Suprapubic skin (tissue), 4 donors: ENCODE measurements at regions not wholly inside any gene's neighbourhood (a gene's known extent, or its start where the extent isn't known, plus 50 kb on each side); places are given as distances from the start of the nearest gene placed in this dataset.

Source experiments
- EP300 ChIP-seq: sonication (generic); formaldehyde crosslinking; IDR thresholded peaks from one replicate; pipeline ENCODE4 v1.6.1; 2017; ENCODE audit warnings: antibody characterized with exemption
- POLR2A ChIP-seq, 2 donors: fragments of 450-650 bp; IDR thresholded peaks; one replicate each; pipeline ENCODE4 v1.6.1; 2017; ENCODE audit warnings: antibody characterized with exemption in 2 of 2, mild to moderate bottlenecking in 2 of 2, moderate library complexity in 2 of 2
- POLR2AphosphoS5 ChIP-seq, 3 donors: sonication (generic); formaldehyde crosslinking; IDR thresholded peaks; one replicate each; pipeline ENCODE4 v1.6.1; 2017; ENCODE audit warnings: antibody characterized with exemption in 3 of 3
- TF ChIP-seq, protein P1 (sequence below), 2 donors: fragments of 200-600 bp in 1 of 2; fragments of 450-650 bp in 1 of 2; sonication (generic) in 1 of 2; IDR thresholded peaks; one replicate each; pipeline ENCODE4 v1.5.1; 2016 to 2019; ENCODE audit warnings: antibody characterized with exemption in 2 of 2, mild to moderate bottlenecking in 1 of 2, moderate library complexity in 1 of 2

DNA sequence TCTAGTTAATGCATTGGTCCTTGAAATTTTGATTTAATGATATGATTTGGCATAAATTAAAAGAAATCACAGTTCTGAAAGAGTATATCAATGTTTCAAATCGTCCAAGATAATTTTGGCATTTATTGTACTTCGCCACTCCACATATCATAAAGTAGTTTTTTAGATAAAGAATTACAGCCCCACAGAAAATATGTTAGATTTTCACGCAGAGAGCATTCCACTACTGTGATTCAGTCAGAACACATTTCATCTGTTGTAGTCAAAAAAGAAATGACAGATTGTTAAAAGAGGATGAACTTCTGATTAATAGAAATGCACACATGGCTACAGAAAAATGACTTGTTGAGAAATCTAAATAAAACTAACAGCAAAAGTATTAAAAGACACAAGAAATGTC is 1063.5 kb upstream of the LRRN3 start:
- TF ChIP-seq, protein P1, sequence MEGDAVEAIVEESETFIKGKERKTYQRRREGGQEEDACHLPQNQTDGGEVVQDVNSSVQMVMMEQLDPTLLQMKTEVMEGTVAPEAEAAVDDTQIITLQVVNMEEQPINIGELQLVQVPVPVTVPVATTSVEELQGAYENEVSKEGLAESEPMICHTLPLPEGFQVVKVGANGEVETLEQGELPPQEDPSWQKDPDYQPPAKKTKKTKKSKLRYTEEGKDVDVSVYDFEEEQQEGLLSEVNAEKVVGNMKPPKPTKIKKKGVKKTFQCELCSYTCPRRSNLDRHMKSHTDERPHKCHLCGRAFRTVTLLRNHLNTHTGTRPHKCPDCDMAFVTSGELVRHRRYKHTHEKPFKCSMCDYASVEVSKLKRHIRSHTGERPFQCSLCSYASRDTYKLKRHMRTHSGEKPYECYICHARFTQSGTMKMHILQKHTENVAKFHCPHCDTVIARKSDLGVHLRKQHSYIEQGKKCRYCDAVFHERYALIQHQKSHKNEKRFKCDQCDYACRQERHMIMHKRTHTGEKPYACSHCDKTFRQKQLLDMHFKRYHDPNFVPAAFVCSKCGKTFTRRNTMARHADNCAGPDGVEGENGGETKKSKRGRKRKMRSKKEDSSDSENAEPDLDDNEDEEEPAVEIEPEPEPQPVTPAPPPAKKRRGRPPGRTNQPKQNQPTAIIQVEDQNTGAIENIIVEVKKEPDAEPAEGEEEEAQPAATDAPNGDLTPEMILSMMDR (IDR thresholded peaks at IDR 0.05): no peak
- TF ChIP-seq POLR2AphosphoS5 (IDR thresholded peaks at IDR 0.05): no peak
- no peak for TF ChIP-seq POLR2A (IDR thresholded peaks at IDR 0.05)
- TF ChIP-seq EP300: no peak
